K562 (cell line): ENCODE measurements at regions not wholly inside any gene's neighbourhood (a gene's known extent, or its start where the extent isn't known, plus 50 kb on each side); places are given as distances from the start of the nearest gene placed in this dataset.

Source experiments
- ATAC-seq: fragments of 200-7000 bp; cut with Tn5 transposase; 3 replicates; pipeline ENCODE4 v1.9.1; 2020; ENCODE audit warnings: moderate library complexity
- BruUV-seq: library from RNA; stranded (reverse); fragments of 400-500 nt; replicated peaks from 2 replicates; lab custom pipeline; 2021; lab: Mats Ljungman, UMichigan
- CTCF ChIA-PET: fragments of 300-600 bp; formaldehyde crosslinking; extraction: SDS; loops from one replicate; lab custom pipeline; 2021; ENCODE audit warnings: low intra/inter-chr PET ratio; lab: Yijun Ruan, JAX
- POLR2A ChIA-PET: fragments of 300-600, 350-650 bp; sonication (Branson Sonifier 250); formaldehyde crosslinking; extraction: SDS; loops from one replicate; lab custom pipeline; 2021; ENCODE audit warnings: antibody characterized with exemption, inconsistent platforms; lab: Yijun Ruan, JAX
- DNase-seq, 4 experiments: peaks; one replicate each; pipeline versions ENCODE4 v3.0.0 to v3.0.0-alpha.2; 2011 to 2018; ENCODE audit warnings: low spot score in 3 of 4, mixed read lengths in 3 of 4; ENCODE audit errors: extremely low read depth in 1 of 4
- FAIRE-seq: peaks from 2 replicates; lab custom pipeline; 2011; peaks lifted over from hg19 to GRCh38; lab: Jason Lieb, UNC
- H2AFZ ChIP-seq: 2 replicates; pipeline ENCODE4 v1.6.0; 2011; ENCODE audit warnings: low read depth, low read length, control low read depth, inconsistent platforms
- H3K27ac ChIP-seq: fragments of 200-600 bp; 3 replicates; pipeline ENCODE4 v1.8.0; 2011; ENCODE audit warnings: low read depth, mild to moderate bottlenecking, control low read depth, inconsistent platforms, low read length, moderate library complexity, mixed read lengths; ENCODE audit errors: extremely low read depth
- H3K27me3 ChIP-seq, 2 experiments: fragments of 300-600 bp in 1 of 2; 2 replicates in 1 of 2; 3 replicates in 1 of 2; pipeline versions ENCODE4 v1.6.0 to v1.8.0; 2011; ENCODE audit warnings: inconsistent platforms in 2 of 2, low read length in 2 of 2, mild to moderate bottlenecking in 1 of 2, mixed read lengths in 1 of 2, moderate library complexity in 1 of 2; ENCODE audit not compliant: control insufficient read depth in 2 of 2, insufficient read depth in 2 of 2
- H3K36me3 ChIP-seq: fragments of 300-600 bp; 3 replicates; pipeline ENCODE4 v1.8.0; 2011; ENCODE audit warnings: mild to moderate bottlenecking, low read length, inconsistent platforms; ENCODE audit not compliant: control insufficient read depth, insufficient read depth
- H3K4me1 ChIP-seq, 2 experiments: fragments of 200-600 bp in 1 of 2; replicated peaks in 1 of 2; 2 replicates in 1 of 2; 3 replicates in 1 of 2; pipeline versions ENCODE4 v1.5.1 to v1.8.0; 2011; ENCODE audit warnings: inconsistent platforms in 2 of 2, low read length in 2 of 2, mild to moderate bottlenecking in 1 of 2, mixed read lengths in 1 of 2, moderate library complexity in 1 of 2; ENCODE audit not compliant: control insufficient read depth in 2 of 2, insufficient read depth in 2 of 2
- H3K4me2 ChIP-seq: 2 replicates; pipeline ENCODE4 v1.6.1; 2011; ENCODE audit warnings: low read length, control low read depth, inconsistent platforms, mixed read lengths; ENCODE audit not compliant: insufficient read depth
- H3K4me3 ChIP-seq: fragments of 200-600 bp; sonication (generic), shearing (Covaris generic); 2 replicates; pipeline ENCODE4 v1.5.1; 2016; ENCODE audit warnings: control low read depth, inconsistent platforms
- H3K79me2 ChIP-seq: fragments of 200-600 bp; 3 replicates; pipeline ENCODE4 v1.8.0; 2011; ENCODE audit warnings: low read length, inconsistent platforms; ENCODE audit not compliant: control insufficient read depth, insufficient read depth
- H3K9ac ChIP-seq, 2 experiments: 2 replicates each; pipeline versions ENCODE4 v1.6.0 to v1.6.1; 2011; ENCODE audit warnings: low read depth in 2 of 2, low read length in 2 of 2, control low read depth in 1 of 2, inconsistent platforms in 1 of 2, mild to moderate bottlenecking in 1 of 2, mixed read lengths in 1 of 2; ENCODE audit not compliant: insufficient read depth in 1 of 2
- H3K9me1 ChIP-seq: one replicate; pipeline ENCODE4 v1.6.0; 2011; ENCODE audit warnings: inconsistent platforms, mild to moderate bottlenecking, low read length, moderate library complexity; ENCODE audit not compliant: control insufficient read depth, insufficient read depth
- H3K9me3 ChIP-seq: replicated peaks from 2 replicates; pipeline ENCODE4 v1.5.1; 2011; ENCODE audit warnings: low read depth, low read length, inconsistent platforms; ENCODE audit not compliant: control insufficient read depth, insufficient read depth
- H4K20me1 ChIP-seq: replicated peaks from 2 replicates; pipeline ENCODE4 v1.6.1; 2011; ENCODE audit warnings: low read length, inconsistent platforms, mixed read lengths; ENCODE audit not compliant: control insufficient read depth, insufficient read depth
- BMI1 ChIP-seq: fragments of 150-350 bp; IDR thresholded peaks from 2 replicates; pipeline ENCODE4 v1.6.1; 2014; ENCODE audit warnings: low read length
- CLOCK ChIP-seq: fragments of 250-450 bp; sonication (Bioruptor Pico); IDR thresholded peaks from 2 replicates; pipeline ENCODE4 v1.4.0; 2020; ENCODE audit warnings: mild to moderate bottlenecking, moderate library complexity, borderline replicate concordance
- DNMT1 ChIP-seq: fragments of 450-650 bp; IDR thresholded peaks from 2 replicates; pipeline ENCODE4 v1.6.1; 2016; ENCODE audit warnings: antibody characterized with exemption, mild to moderate bottlenecking
- KLF16 ChIP-seq: IDR thresholded peaks from 2 replicates; pipeline ENCODE4 v1.6.1; 2016; ENCODE audit warnings: antibody characterized with exemption
- MCM2 ChIP-seq: fragments of 450-650 bp; IDR thresholded peaks from 2 replicates; pipeline ENCODE4 v1.6.1; 2017; ENCODE audit warnings: low read depth, mild to moderate bottlenecking
- MXD1 ChIP-seq: fragments of 250-450 bp; sonication (Bioruptor Pico); IDR thresholded peaks from 2 replicates; pipeline ENCODE4 v1.8.0; 2021; ENCODE audit warnings: borderline replicate concordance, mild to moderate bottlenecking, moderate library complexity; ENCODE audit not compliant: poor library complexity, severe bottlenecking
- PKNOX1 ChIP-seq: fragments of 450-650 bp; IDR thresholded peaks from 2 replicates; pipeline ENCODE4 v1.6.1; 2016
- PPARD ChIP-seq: fragments of 250-450 bp; sonication (Bioruptor Pico); IDR thresholded peaks from 2 replicates; pipeline ENCODE4 v1.8.0; 2022; ENCODE audit warnings: inconsistent platforms, mild to moderate bottlenecking, moderate library complexity
- SETDB1 ChIP-seq: IDR thresholded peaks from one replicate; pipeline ENCODE4 v1.6.1; 2012; ENCODE audit warnings: low read length, control low read depth, inconsistent platforms
- SRF ChIP-seq, 2 experiments: fragments of 250-450, 450-650 bp in 1 of 2; sonication (Bioruptor Pico) in 1 of 2; sonication (generic) in 1 of 2; formaldehyde crosslinking; IDR thresholded peaks; 2 replicates each; pipeline versions ENCODE4 v1.5.0 to v1.5.1; 2020 to 2022; ENCODE audit warnings: mild to moderate bottlenecking in 1 of 2, missing genetic modification reagents in 1 of 2
- WGBS: fragments of 100-300 bp; shearing (Covaris generic); methylation state at CpG from one replicate; pipeline ENCODE4 v1.1.6; 2016; ENCODE audit warnings: low coverage, mixed read lengths; ENCODE audit not compliant: insufficient coverage; ENCODE audit errors: missing lambda C conversion rate; 5-methylcytosine and 5-hydroxymethylcytosine counted together
- in situ Hi-C: fragments of 300-500 bp; cut with MboI; formaldehyde crosslinking; loops from 4 replicates; pipeline ENCODE4 v1.15.0; 2018; ENCODE audit warnings: inconsistent platforms, mixed read lengths
- intact Hi-C: fragments of 100-400 bp; cut with micrococcal nuclease; formaldehyde crosslinking; loops from 2 replicates; pipeline ENCODE4 v1.14.2; 2022

- no TSS peak for BruUV-seq
- 13% methylated on average over 1 of the region's 1 CpG for WGBS
- CTCF ChIA-PET: no interaction called here
Observed at GRCh38 chr10:31100115-31100601, 68.5 kb upstream of the ZNF438 start.

More at GRCh38 chr10:31100115-31100601, 68.5 kb upstream of the ZNF438 start:
- in situ Hi-C loops (no loop called here), intact Hi-C loops (no loop called here)
- Histone ChIP-seq H3K4me1 (no peaks in the 10 kb centered on the region), H4K20me1 (no peaks in the 10 kb centered on the region), H3K4me2 (no peak overlapping the region), H3K27ac (no peak overlapping the region), H3K27me3 (peaks cover 10 to 38% of the 10 kb centered on the region in 2 experiments; a peak in 4 of 5 replicates), H3K9ac (no peak overlapping the region), H2AFZ (no peak overlapping the region), H3K9me1 (no peaks in the 10 kb centered on the region), H3K9me3 (no peaks in the 10 kb centered on the region), H3K79me2 (no peaks in the 10 kb centered on the region), H3K4me3 (no peak overlapping the region), H3K36me3 (no peaks in the 10 kb centered on the region)
- no peak for ATAC-seq
- DNase-seq: no peak
- POLR2A ChIA-PET: no interaction called here
- TF ChIP-seq SRF (CRISPR knock-in tag; IDR thresholded peaks at IDR 0.05) (no peak), BMI1 (no peak), DNMT1 (no peak), PPARD (CRISPR knock-in tag) (no peak), SETDB1 (no peak), CLOCK (CRISPR knock-in tag) (no peak), PKNOX1 (no peak), KLF16 (no peak), MXD1 (no peak), MCM2 (no peak)
- no peak for FAIRE-seq
